CD14-positive monocyte (primary cell): ENCODE measurements at regions not wholly inside any gene's neighbourhood (a gene's known extent, or its start where the extent isn't known, plus 50 kb on each side); places are given as distances from the start of the nearest gene placed in this dataset.

Experiments used
- DNase-seq, 3 donors: peaks; one replicate each; pipeline ENCODE4 v3.0.0-alpha.2; 2011 to 2022
- H2AFZ ChIP-seq: 2 replicates; pipeline ENCODE4 v1.6.0; 2012; ENCODE audit warnings: mild to moderate bottlenecking, low read depth, low read length, inconsistent platforms; ENCODE audit not compliant: insufficient read depth, poor library complexity, severe bottlenecking
- H3K27ac ChIP-seq, 2 donors: 1 replicate in 1 of 2; 2 replicates in 1 of 2; pipeline ENCODE4 v1.5.1; 2012 to 2013; ENCODE audit warnings: low read length in 2 of 2, control low read depth in 1 of 2, inconsistent platforms in 1 of 2, low read depth in 1 of 2, mild to moderate bottlenecking in 1 of 2
- H3K27me3 ChIP-seq, 2 donors: one replicate each; pipeline versions ENCODE4 v1.6.0 to v1.6.1; 2011 to 2013; ENCODE audit warnings: low read length in 2 of 2; ENCODE audit not compliant: control insufficient read depth in 2 of 2, insufficient read depth in 2 of 2
- H3K36me3 ChIP-seq, 2 donors: replicated peaks in 1 of 2; 1 replicate in 1 of 2; 2 replicates in 1 of 2; pipeline versions ENCODE4 v1.5.1 to v1.6.1; 2012 to 2013; ENCODE audit warnings: low read length in 2 of 2, control low read depth in 1 of 2, inconsistent platforms in 1 of 2, mild to moderate bottlenecking in 1 of 2; ENCODE audit not compliant: insufficient read depth in 2 of 2, control insufficient read depth in 1 of 2
- H3K4me1 ChIP-seq, 2 donors: 1 replicate in 1 of 2; 2 replicates in 1 of 2; pipeline versions ENCODE4 v1.5.1 to v1.6.1; 2012 to 2013; ENCODE audit warnings: low read length in 2 of 2, control low read depth in 1 of 2, inconsistent platforms in 1 of 2, mild to moderate bottlenecking in 1 of 2, moderate library complexity in 1 of 2; ENCODE audit not compliant: insufficient read depth in 2 of 2, control insufficient read depth in 1 of 2
- H3K4me2 ChIP-seq: replicated peaks from 2 replicates; pipeline ENCODE3; 2012; ENCODE audit warnings: low read length, moderate library complexity, mild to moderate bottlenecking; ENCODE audit not compliant: poor library complexity, severe bottlenecking; ENCODE audit errors: extremely low read depth
- H3K4me3 ChIP-seq, 3 experiments: fragments of 200-600 bp in 1 of 3; sonication (generic) in 1 of 3; replicated peaks in 1 of 3; 1 replicate in 2 of 3; 2 replicates in 1 of 3; pipeline ENCODE4 v1.5.1; 2011 to 2013; ENCODE audit warnings: low read length in 3 of 3, mild to moderate bottlenecking in 3 of 3, control low read depth in 2 of 3, low read depth in 2 of 3, inconsistent platforms in 1 of 3, moderate library complexity in 1 of 3
- H3K79me2 ChIP-seq: 2 replicates; pipeline ENCODE4 v1.6.0; 2012; ENCODE audit warnings: mild to moderate bottlenecking, control low read depth, inconsistent platforms, low read length, moderate library complexity; ENCODE audit not compliant: insufficient read depth
- H3K9ac ChIP-seq: 2 replicates; pipeline ENCODE4 v1.6.0; 2017; ENCODE audit warnings: low read length, mild to moderate bottlenecking; ENCODE audit not compliant: insufficient read depth, poor library complexity, severe bottlenecking
- H3K9me3 ChIP-seq, 2 donors: replicated peaks in 1 of 2; 1 replicate in 1 of 2; 2 replicates in 1 of 2; pipeline versions ENCODE4 v1.5.1 to v1.6.1; 2012 to 2013; ENCODE audit warnings: low read length in 2 of 2, control low read depth in 1 of 2; ENCODE audit not compliant: control insufficient read depth in 1 of 2, insufficient read depth in 1 of 2
- H4K20me1 ChIP-seq: 2 replicates; pipeline ENCODE4 v1.6.0; 2012; ENCODE audit warnings: mild to moderate bottlenecking, low read length, control low read depth, moderate library complexity; ENCODE audit not compliant: insufficient read depth
- H3K27ac Mint-ChIP-seq, 7 donors: one replicate each; pipeline ENCODE4 v1.8.0; 2020; ENCODE audit warnings: mild to moderate bottlenecking in 7 of 7, mixed read lengths in 7 of 7, moderate library complexity in 6 of 7, inconsistent platforms in 2 of 7
- H3K27me3 Mint-ChIP-seq, 3 donors: one replicate each; pipeline ENCODE4 v1.8.0; 2021 to 2022; ENCODE audit warnings: low read depth in 3 of 3, mild to moderate bottlenecking in 3 of 3, mixed read lengths in 3 of 3, moderate library complexity in 3 of 3, inconsistent platforms in 1 of 3
- H3K36me3 Mint-ChIP-seq, 2 donors: one replicate each; pipeline ENCODE4 v1.8.0; 2020; ENCODE audit warnings: mixed read lengths in 2 of 2, inconsistent platforms in 1 of 2, mild to moderate bottlenecking in 1 of 2
- H3K4me1 Mint-ChIP-seq: one replicate; pipeline ENCODE4 v1.8.0; 2020; ENCODE audit warnings: mild to moderate bottlenecking, mixed read lengths
- H3K4me3 Mint-ChIP-seq, 2 donors: one replicate each; pipeline ENCODE4 v1.8.0; 2020; ENCODE audit warnings: mild to moderate bottlenecking in 2 of 2, mixed read lengths in 2 of 2, moderate library complexity in 1 of 2
- H3K9me3 Mint-ChIP-seq, 7 donors: one replicate each; pipeline ENCODE4 v1.8.0; 2020 to 2022; ENCODE audit warnings: mixed read lengths in 7 of 7, mild to moderate bottlenecking in 6 of 7, moderate library complexity in 6 of 7, inconsistent platforms in 2 of 7
- CTCF ChIP-seq: fragments of 200-600 bp; IDR thresholded peaks from one replicate; pipeline ENCODE4 v1.8.0; 2022; ENCODE audit warnings: antibody characterized with exemption, mild to moderate bottlenecking
- WGBS: methylation state at CpG from one replicate; pipeline ENCODE4 v1.1.5; 2013; ENCODE audit warnings: missing lambda C conversion rate; ENCODE audit not compliant: insufficient coverage; 5-methylcytosine and 5-hydroxymethylcytosine counted together
- intact Hi-C, 2 donors: fragments of 100-400 bp; cut with micrococcal nuclease; formaldehyde crosslinking; loops; one replicate each; pipeline versions ENCODE4 v1.15.0 to v1.15.1; 2023

GRCh38 chr12:25655702-25656101 is 102.6 kb upstream of the LMNTD1 start:
- intact Hi-C loops = no loop called here
- no peak overlapping the region for H2AFZ ChIP-seq
- Mint-ChIP-seq H3K36me3 (no peaks in the 10 kb centered on the region), H3K4me1 (peaks cover 7% of the 10 kb centered on the region), H3K4me3 (no peak overlapping the region), H3K27ac (no peak overlapping the region), H3K9me3 (peaks cover 0 to 7% (median 0%) of the 10 kb centered on the region in 7 donors), H3K27me3 (peaks cover 0 to 1% (median 0%) of the 10 kb centered on the region in 3 donors)
- H3K4me3 ChIP-seq = no peak overlapping the region
- no peak for TF ChIP-seq CTCF
- no peak overlapping the region for H3K4me2 ChIP-seq
- H3K27me3 ChIP-seq = no peaks in the 10 kb centered on the region
- H3K9me3 ChIP-seq = no peaks in the 10 kb centered on the region
- 90% methylated on average over 3 of the region's 5 CpGs for WGBS
- no peak overlapping the region for H3K9ac ChIP-seq
- H3K36me3 ChIP-seq = no peaks in the 10 kb centered on the region
- no peak for DNase-seq
- no peak overlapping the region for H3K27ac ChIP-seq
- H3K4me1 ChIP-seq = no peaks in the 10 kb centered on the region
- no peaks in the 10 kb centered on the region for H4K20me1 ChIP-seq
- no peaks in the 10 kb centered on the region for H3K79me2 ChIP-seq

- Histone ChIP-seq H4K20me1 (no peaks in the 10 kb centered on the region), H3K4me1 (no peaks in the 10 kb centered on the region), H3K4me2 (no peak overlapping the region), H3K4me3 (no peak overlapping the region), H3K27ac (no peak overlapping the region), H3K9me3 (no peaks in the 10 kb centered on the region), H2AFZ (no peak overlapping the region), H3K9ac (no peak overlapping the region), H3K27me3 (no peaks in the 10 kb centered on the region), H3K36me3 (no peaks in the 10 kb centered on the region), H3K79me2 (no peaks in the 10 kb centered on the region)
- Mint-ChIP-seq H3K27me3 (peaks cover 0 to 2% (median 0%) of the 10 kb centered on the region in 3 donors), H3K9me3 (peaks cover 0 to 14% (median under 1%) of the 10 kb centered on the region in 7 donors), H3K4me1 (no peaks in the 10 kb centered on the region), H3K27ac (no peak overlapping the region), H3K36me3 (no peaks in the 10 kb centered on the region), H3K4me3 (no peak overlapping the region)
- TF ChIP-seq CTCF = no peak
- no peak for DNase-seq
- no CpG with 5 or more reads among the region's 2 CpGs for WGBS
- intact Hi-C loops = no loop called here
Observed at GRCh38 chr12:25659621-25660020, 106.5 kb upstream of the LMNTD1 start.
